Activated CD8-positive, alpha-beta memory T cell treated with anti-CD3 and anti-CD28 coated beads, Interleukin-2, amount 50 U/mL, for 48 hours (primary cell): ENCODE measurements at regions not wholly inside any gene's neighbourhood (a gene's known extent, or its start where the extent isn't known, plus 50 kb on each side); places are given as distances from the start of the nearest gene placed in this dataset.
A peak's percentile ranks its signal among the peaks of the same experiment; 100 is the strongest.
"Not testable (repeated sequence)": the region's sequence is repeated elsewhere in the genome, so short reads cannot be mapped to it uniquely, and the experiment has no call there.

ENCODE experiments used
- DNase-seq: peaks from one replicate; pipeline ENCODE4 v3.0.0-alpha.2; 2020

GRCh38 chr20:52361650-52362049, 170.1 kb upstream of the ZFP64 start:
- DNase-seq, result no peak

GRCh38 chr20:52349806-52350205, 158.2 kb upstream of the ZFP64 start:
- DNase-seq, result no peak

- DNase-seq, result no peak
Observed at GRCh38 chr20:52348434-52348833, 156.9 kb upstream of the ZFP64 start.

GRCh38 chr20:52346797-52347196, 155.2 kb upstream of the ZFP64 start:
- DNase-seq, result no peak

- DNase-seq, result no peak
Observed at GRCh38 chr20:52342913-52343312, 151.3 kb upstream of the ZFP64 start.

- DNase-seq, result no peak
Observed at GRCh38 chr20:52340036-52340634, 148.6 kb upstream of the ZFP64 start.

GRCh38 chr20:52332649-52333250, 141.2 kb upstream of the ZFP64 start:
- DNase-seq, result no peak

GRCh38 chr20:52332230-52332629, 140.7 kb upstream of the ZFP64 start:
- no peak for DNase-seq

GRCh38 chr20:52331655-52332054, 140.1 kb upstream of the ZFP64 start:
- DNase-seq, result no peak

- DNase-seq, result no peak
Observed at GRCh38 chr20:52321396-52321795, 129.8 kb upstream of the ZFP64 start.

GRCh38 chr20:52318651-52319050, 127.1 kb upstream of the ZFP64 start:
- DNase-seq, result no peak

- DNase-seq, result no peak
Observed at GRCh38 chr20:52313341-52313963, 121.9 kb upstream of the ZFP64 start.

GRCh38 chr20:52312132-52312729, 120.7 kb upstream of the ZFP64 start:
- no peak for DNase-seq

- DNase-seq, result no peak
Observed at GRCh38 chr20:52311209-52311794, 119.7 kb upstream of the ZFP64 start.

GRCh38 chr20:52309181-52309580, 117.6 kb upstream of the ZFP64 start:
- no peak for DNase-seq

GRCh38 chr20:52306477-52306876, 114.9 kb upstream of the ZFP64 start:
- no peak for DNase-seq

- DNase-seq, result peak; percentile 63
Observed at GRCh38 chr20:52305858-52306257, 114.3 kb upstream of the ZFP64 start.

GRCh38 chr20:52305024-52305645, 113.6 kb upstream of the ZFP64 start:
- DNase-seq, result no peak

- peak; percentile 59 for DNase-seq
Observed at GRCh38 chr20:52303281-52303950, 111.8 kb upstream of the ZFP64 start.

- DNase-seq, result no peak
Observed at GRCh38 chr20:52302736-52303135, 111.2 kb upstream of the ZFP64 start.

- not testable (repeated sequence) for DNase-seq
Observed at GRCh38 chr20:52302051-52302450, 110.5 kb upstream of the ZFP64 start.

- no peak for DNase-seq
Observed at GRCh38 chr20:52295556-52295955, 104.0 kb upstream of the ZFP64 start.
